Ishikawa (cell line): ENCODE measurements at regions not wholly inside any gene's neighbourhood (a gene's known extent, or its start where the extent isn't known, plus 50 kb on each side); places are given as distances from the start of the nearest gene placed in this dataset.

Source experiments
- CEBPB ChIP-seq: IDR thresholded peaks from 2 replicates; pipeline ENCODE4 v1.6.1; 2012
- CREB1 ChIP-seq: IDR thresholded peaks from 2 replicates; pipeline ENCODE4 v1.6.1; 2012; ENCODE audit warnings: low read depth
- EP300 ChIP-seq: IDR thresholded peaks from 2 replicates; pipeline ENCODE4 v1.6.1; 2012; ENCODE audit warnings: borderline replicate concordance
- FOXM1 ChIP-seq: IDR thresholded peaks from 2 replicates; pipeline ENCODE4 v1.6.1; 2012; ENCODE audit warnings: low read depth, borderline replicate concordance
- RAD21 ChIP-seq: IDR thresholded peaks from 2 replicates; pipeline ENCODE4 v1.6.1; 2012; ENCODE audit warnings: low read depth
- TAF1 ChIP-seq: IDR thresholded peaks from 2 replicates; pipeline ENCODE4 v1.6.1; 2012; ENCODE audit warnings: low read depth, mild to moderate bottlenecking
- TCF12 ChIP-seq: IDR thresholded peaks from 2 replicates; pipeline ENCODE4 v1.6.1; 2012; ENCODE audit warnings: low read depth
- TEAD4 ChIP-seq: IDR thresholded peaks from 2 replicates; pipeline ENCODE4 v1.6.1; 2012
- YY1 ChIP-seq: IDR thresholded peaks from 2 replicates; pipeline ENCODE4 v1.6.1; 2012; ENCODE audit warnings: low read depth
- TF ChIP-seq, protein P1 (sequence below): IDR thresholded peaks from 2 replicates; pipeline ENCODE4 v1.6.1; 2012
- TF ChIP-seq, protein P2 (sequence below): IDR thresholded peaks from 2 replicates; pipeline ENCODE4 v1.6.1; 2012

DNA sequence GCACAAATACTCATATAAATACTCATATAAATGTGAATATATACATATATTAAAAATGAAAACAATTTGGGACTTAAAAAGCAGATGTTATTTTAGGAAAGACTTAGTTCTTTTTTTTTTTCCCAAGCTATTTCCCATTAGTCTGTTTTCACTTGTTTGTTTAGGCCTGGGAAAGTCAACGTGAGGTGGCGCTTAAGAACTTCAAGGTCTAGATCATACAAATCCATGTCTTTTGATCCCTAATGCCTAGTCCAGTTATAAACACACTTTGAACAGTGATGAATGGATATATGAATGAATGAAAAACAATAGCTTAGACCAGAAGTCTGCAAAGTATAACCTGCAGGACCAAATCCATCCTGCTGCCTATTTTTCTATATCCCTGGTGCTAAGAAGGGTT is 224.5 kb downstream of the CGGBP1 start:
- TF ChIP-seq EP300 (no peak), TCF12 (no peak), RAD21 (no peak), CREB1 (no peak), FOXM1 (no peak), TAF1 (no peak), CEBPB (no peak), YY1 (no peak), TEAD4 (no peak)
- TF ChIP-seq, protein P1, sequence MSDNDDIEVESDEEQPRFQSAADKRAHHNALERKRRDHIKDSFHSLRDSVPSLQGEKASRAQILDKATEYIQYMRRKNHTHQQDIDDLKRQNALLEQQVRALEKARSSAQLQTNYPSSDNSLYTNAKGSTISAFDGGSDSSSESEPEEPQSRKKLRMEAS, result no peak
- TF ChIP-seq, protein P2, sequence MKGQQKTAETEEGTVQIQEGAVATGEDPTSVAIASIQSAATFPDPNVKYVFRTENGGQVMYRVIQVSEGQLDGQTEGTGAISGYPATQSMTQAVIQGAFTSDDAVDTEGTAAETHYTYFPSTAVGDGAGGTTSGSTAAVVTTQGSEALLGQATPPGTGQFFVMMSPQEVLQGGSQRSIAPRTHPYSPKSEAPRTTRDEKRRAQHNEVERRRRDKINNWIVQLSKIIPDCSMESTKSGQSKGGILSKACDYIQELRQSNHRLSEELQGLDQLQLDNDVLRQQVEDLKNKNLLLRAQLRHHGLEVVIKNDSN, result no peak
